A549 (cell line): ENCODE measurements at regions not wholly inside any gene's neighbourhood (a gene's known extent, or its start where the extent isn't known, plus 50 kb on each side); places are given as distances from the start of the nearest gene placed in this dataset.

Experiments
- CEBPB ChIP-seq, 2 experiments: fragments of >200 bp in 1 of 2; sonication (Bioruptor Twin) in 1 of 2; formaldehyde crosslinking in 1 of 2; IDR thresholded peaks; 2 replicates each; pipeline ENCODE4 v1.6.1; 2012 to 2016
- E2F6 ChIP-seq: IDR thresholded peaks from 2 replicates; pipeline ENCODE4 v1.6.1; 2012; ENCODE audit warnings: low read depth, borderline replicate concordance
- FOSB ChIP-seq: fragments of 250-450 bp; sonication (Bioruptor Pico); IDR thresholded peaks from 2 replicates; pipeline ENCODE4 v1.5.0; 2020; ENCODE audit warnings: mild to moderate bottlenecking, moderate library complexity
- MAZ ChIP-seq: fragments of 150-350 bp; IDR thresholded peaks from 2 replicates; pipeline ENCODE4 v1.6.1; 2014; ENCODE audit warnings: antibody characterized with exemption, low read depth, low read length, borderline replicate concordance
- POLR2A ChIP-seq: IDR thresholded peaks from 2 replicates; pipeline ENCODE4 v1.6.1; 2012; ENCODE audit warnings: mild to moderate bottlenecking, low read length
- RAD21 ChIP-seq, 2 experiments: fragments of >200 bp in 1 of 2; sonication (Bioruptor Twin) in 1 of 2; formaldehyde crosslinking in 1 of 2; IDR thresholded peaks in 1 of 2; conservative IDR thresholded peaks in 1 of 2; 2 replicates in 1 of 2; 3 replicates in 1 of 2; pipeline ENCODE4 v1.6.1; 2012 to 2018; ENCODE audit warnings: inconsistent platforms in 1 of 2
- RNF2 ChIP-seq: fragments of 200-600 bp; sonication (generic); IDR thresholded peaks from 2 replicates; pipeline ENCODE4 v1.6.1; 2016; ENCODE audit warnings: low read depth, mild to moderate bottlenecking, antibody characterized with exemption, moderate library complexity, borderline replicate concordance
- TF ChIP-seq, protein P1 (sequence below): fragments of >200 bp; sonication (Bioruptor Twin); formaldehyde crosslinking; IDR thresholded peaks from 3 replicates; pipeline ENCODE4 v1.5.1; 2016
- TF ChIP-seq, protein P2 (sequence below): fragments of >200 bp; sonication (Bioruptor Twin); formaldehyde crosslinking; IDR thresholded peaks from 3 replicates; pipeline ENCODE4 v1.6.1; 2016
- TF ChIP-seq, protein P3 (sequence below): fragments of 200-600 bp; sonication (generic); IDR thresholded peaks from 2 replicates; pipeline ENCODE4 v1.6.1; 2016; ENCODE audit warnings: antibody characterized with exemption, mild to moderate bottlenecking, moderate library complexity

- TF ChIP-seq, protein P1, sequence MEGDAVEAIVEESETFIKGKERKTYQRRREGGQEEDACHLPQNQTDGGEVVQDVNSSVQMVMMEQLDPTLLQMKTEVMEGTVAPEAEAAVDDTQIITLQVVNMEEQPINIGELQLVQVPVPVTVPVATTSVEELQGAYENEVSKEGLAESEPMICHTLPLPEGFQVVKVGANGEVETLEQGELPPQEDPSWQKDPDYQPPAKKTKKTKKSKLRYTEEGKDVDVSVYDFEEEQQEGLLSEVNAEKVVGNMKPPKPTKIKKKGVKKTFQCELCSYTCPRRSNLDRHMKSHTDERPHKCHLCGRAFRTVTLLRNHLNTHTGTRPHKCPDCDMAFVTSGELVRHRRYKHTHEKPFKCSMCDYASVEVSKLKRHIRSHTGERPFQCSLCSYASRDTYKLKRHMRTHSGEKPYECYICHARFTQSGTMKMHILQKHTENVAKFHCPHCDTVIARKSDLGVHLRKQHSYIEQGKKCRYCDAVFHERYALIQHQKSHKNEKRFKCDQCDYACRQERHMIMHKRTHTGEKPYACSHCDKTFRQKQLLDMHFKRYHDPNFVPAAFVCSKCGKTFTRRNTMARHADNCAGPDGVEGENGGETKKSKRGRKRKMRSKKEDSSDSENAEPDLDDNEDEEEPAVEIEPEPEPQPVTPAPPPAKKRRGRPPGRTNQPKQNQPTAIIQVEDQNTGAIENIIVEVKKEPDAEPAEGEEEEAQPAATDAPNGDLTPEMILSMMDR: no peak
- no peak for TF ChIP-seq FOSB (CRISPR knock-in tag)
- no peak for TF ChIP-seq POLR2A
- TF ChIP-seq CEBPB (IDR thresholded peaks at IDR 0.05): no peak
- TF ChIP-seq RAD21 (conservative IDR thresholded peaks at IDR 0.05 in 1 of 2, IDR thresholded peaks at IDR 0.05 in 1 of 2): no peak
- TF ChIP-seq E2F6: no peak
- TF ChIP-seq, protein P2, sequence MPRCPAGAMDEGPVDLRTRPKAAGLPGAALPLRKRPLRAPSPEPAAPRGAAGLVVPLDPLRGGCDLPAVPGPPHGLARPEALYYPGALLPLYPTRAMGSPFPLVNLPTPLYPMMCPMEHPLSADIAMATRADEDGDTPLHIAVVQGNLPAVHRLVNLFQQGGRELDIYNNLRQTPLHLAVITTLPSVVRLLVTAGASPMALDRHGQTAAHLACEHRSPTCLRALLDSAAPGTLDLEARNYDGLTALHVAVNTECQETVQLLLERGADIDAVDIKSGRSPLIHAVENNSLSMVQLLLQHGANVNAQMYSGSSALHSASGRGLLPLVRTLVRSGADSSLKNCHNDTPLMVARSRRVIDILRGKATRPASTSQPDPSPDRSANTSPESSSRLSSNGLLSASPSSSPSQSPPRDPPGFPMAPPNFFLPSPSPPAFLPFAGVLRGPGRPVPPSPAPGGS: no peak
- TF ChIP-seq, protein P3, sequence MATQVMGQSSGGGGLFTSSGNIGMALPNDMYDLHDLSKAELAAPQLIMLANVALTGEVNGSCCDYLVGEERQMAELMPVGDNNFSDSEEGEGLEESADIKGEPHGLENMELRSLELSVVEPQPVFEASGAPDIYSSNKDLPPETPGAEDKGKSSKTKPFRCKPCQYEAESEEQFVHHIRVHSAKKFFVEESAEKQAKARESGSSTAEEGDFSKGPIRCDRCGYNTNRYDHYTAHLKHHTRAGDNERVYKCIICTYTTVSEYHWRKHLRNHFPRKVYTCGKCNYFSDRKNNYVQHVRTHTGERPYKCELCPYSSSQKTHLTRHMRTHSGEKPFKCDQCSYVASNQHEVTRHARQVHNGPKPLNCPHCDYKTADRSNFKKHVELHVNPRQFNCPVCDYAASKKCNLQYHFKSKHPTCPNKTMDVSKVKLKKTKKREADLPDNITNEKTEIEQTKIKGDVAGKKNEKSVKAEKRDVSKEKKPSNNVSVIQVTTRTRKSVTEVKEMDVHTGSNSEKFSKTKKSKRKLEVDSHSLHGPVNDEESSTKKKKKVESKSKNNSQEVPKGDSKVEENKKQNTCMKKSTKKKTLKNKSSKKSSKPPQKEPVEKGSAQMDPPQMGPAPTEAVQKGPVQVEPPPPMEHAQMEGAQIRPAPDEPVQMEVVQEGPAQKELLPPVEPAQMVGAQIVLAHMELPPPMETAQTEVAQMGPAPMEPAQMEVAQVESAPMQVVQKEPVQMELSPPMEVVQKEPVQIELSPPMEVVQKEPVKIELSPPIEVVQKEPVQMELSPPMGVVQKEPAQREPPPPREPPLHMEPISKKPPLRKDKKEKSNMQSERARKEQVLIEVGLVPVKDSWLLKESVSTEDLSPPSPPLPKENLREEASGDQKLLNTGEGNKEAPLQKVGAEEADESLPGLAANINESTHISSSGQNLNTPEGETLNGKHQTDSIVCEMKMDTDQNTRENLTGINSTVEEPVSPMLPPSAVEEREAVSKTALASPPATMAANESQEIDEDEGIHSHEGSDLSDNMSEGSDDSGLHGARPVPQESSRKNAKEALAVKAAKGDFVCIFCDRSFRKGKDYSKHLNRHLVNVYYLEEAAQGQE: no peak
- no peak for TF ChIP-seq MAZ
- TF ChIP-seq RNF2: no peak
These were observed 403.3 kb upstream of the NETO1 start for GRCh38 chr18:73270920-73271634.
